Mesothelial cell of epicardium (in vitro differentiated cells): ENCODE measurements at regions not wholly inside any gene's neighbourhood (a gene's known extent, or its start where the extent isn't known, plus 50 kb on each side); places are given as distances from the start of the nearest gene placed in this dataset.

ENCODE experiments used
- DNase-seq, 2 experiments: peaks; one replicate each; pipeline ENCODE4 v3.0.0; 2021; ENCODE audit warnings: low spot score in 2 of 2; ENCODE audit not compliant: unreplicated experiment in 2 of 2
- H3K27ac Mint-ChIP-seq: 2 replicates; pipeline ENCODE4 v1.8.0; 2021; ENCODE audit warnings: mixed read lengths
- H3K27me3 Mint-ChIP-seq: 2 replicates; pipeline ENCODE4 v1.8.0; 2021; ENCODE audit warnings: low read depth, mixed read lengths
- H3K36me3 Mint-ChIP-seq: 2 replicates; pipeline ENCODE4 v1.8.0; 2021; ENCODE audit warnings: mixed read lengths
- H3K4me1 Mint-ChIP-seq: 2 replicates; pipeline ENCODE4 v1.8.0; 2021; ENCODE audit warnings: mixed read lengths
- H3K4me3 Mint-ChIP-seq: 2 replicates; pipeline ENCODE4 v1.8.0; 2021; ENCODE audit warnings: mild to moderate bottlenecking, moderate library complexity, mixed read lengths
- H3K9me3 Mint-ChIP-seq: 2 replicates; pipeline ENCODE4 v1.8.0; 2021; ENCODE audit warnings: mixed read lengths
- TF ChIP-seq, protein P1 (sequence below): fragments of 200-600 bp; sonication (generic); IDR thresholded peaks from one replicate; pipeline ENCODE4 v1.5.0; 2021; ENCODE audit warnings: antibody characterized with exemption; ENCODE audit not compliant: unreplicated experiment

DNA sequence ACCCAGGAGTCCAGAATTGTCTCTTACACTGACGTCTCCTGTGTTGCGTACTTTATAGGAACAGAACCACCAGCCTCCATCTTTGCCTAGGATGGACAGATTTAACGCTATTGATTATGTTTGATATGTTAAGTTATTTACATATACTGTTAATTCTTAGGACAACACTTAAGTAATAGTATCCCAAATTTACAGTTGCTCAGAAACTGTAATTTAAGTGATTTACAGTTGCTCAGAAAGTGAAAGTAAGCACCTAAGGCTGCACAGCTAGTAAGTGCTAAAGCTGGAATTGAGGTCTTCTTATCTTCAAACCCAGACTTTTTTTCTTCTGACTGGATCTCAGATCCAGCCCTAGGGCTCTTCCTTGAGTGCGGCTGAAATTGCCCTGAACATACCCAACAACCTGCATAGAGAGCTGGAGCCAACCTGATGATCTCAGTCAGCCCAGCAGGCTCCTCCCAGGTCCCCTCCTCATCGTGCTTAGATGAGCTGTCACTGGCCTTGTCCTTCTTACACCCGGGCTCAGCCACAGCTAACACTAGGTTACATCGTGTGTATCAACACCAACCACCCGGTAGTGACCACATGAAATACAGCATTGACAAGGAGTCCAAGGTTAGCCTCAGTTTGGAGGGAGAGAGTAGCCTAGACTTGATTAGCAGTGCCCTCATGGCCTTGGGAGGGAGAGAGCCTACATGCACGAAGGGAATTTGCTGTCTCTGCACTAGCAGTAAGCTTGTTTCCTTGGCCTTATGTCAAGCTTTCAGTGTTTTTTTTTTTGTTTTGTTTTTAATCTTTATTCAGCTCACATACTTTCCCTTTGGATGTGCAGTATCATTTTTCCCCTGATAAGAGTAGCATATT lies 111.1 kb upstream of the ARHGAP5 start:
- no peak for DNase-seq
- H3K27ac Mint-ChIP-seq: no peak overlapping the region
- H3K4me1 Mint-ChIP-seq: peaks cover 46% of the 10 kb centered on the region
- H3K36me3 Mint-ChIP-seq: peaks cover 2% of the 10 kb centered on the region
- H3K27me3 Mint-ChIP-seq: no peaks in the 10 kb centered on the region
- H3K4me3 Mint-ChIP-seq: no peak overlapping the region
- TF ChIP-seq, protein P1, sequence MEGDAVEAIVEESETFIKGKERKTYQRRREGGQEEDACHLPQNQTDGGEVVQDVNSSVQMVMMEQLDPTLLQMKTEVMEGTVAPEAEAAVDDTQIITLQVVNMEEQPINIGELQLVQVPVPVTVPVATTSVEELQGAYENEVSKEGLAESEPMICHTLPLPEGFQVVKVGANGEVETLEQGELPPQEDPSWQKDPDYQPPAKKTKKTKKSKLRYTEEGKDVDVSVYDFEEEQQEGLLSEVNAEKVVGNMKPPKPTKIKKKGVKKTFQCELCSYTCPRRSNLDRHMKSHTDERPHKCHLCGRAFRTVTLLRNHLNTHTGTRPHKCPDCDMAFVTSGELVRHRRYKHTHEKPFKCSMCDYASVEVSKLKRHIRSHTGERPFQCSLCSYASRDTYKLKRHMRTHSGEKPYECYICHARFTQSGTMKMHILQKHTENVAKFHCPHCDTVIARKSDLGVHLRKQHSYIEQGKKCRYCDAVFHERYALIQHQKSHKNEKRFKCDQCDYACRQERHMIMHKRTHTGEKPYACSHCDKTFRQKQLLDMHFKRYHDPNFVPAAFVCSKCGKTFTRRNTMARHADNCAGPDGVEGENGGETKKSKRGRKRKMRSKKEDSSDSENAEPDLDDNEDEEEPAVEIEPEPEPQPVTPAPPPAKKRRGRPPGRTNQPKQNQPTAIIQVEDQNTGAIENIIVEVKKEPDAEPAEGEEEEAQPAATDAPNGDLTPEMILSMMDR: no peak
- peaks cover 4% of the 10 kb centered on the region for H3K9me3 Mint-ChIP-seq

GRCh38 chr14:31966896-31967668 lies 110.0 kb upstream of the ARHGAP5 start:
- TF ChIP-seq, protein P1: no peak
- no peak for DNase-seq
- Mint-ChIP-seq H3K4me1 (peaks cover 41% of the 10 kb centered on the region), H3K36me3 (peaks cover 5% of the 10 kb centered on the region), H3K4me3 (no peak overlapping the region), H3K27me3 (no peaks in the 10 kb centered on the region), H3K27ac (no peak overlapping the region), H3K9me3 (peaks cover 11% of the 10 kb centered on the region)

- Mint-ChIP-seq H3K4me1 (peaks cover 38% of the 10 kb centered on the region), H3K27me3 (no peaks in the 10 kb centered on the region)
Observed at GRCh38 chr14:31967669-31967975, 109.5 kb upstream of the ARHGAP5 start.

GRCh38 chr14:31968107-31968810 lies 108.8 kb upstream of the ARHGAP5 start:
- Mint-ChIP-seq H3K4me3 (no peak overlapping the region), H3K9me3 (peaks cover 23% of the 10 kb centered on the region), H3K4me1 (peaks cover 36% of the 10 kb centered on the region), H3K27me3 (no peaks in the 10 kb centered on the region), H3K27ac (peak overlapping the region; percentile 89), H3K36me3 (peaks cover 5% of the 10 kb centered on the region)
- TF ChIP-seq, protein P1: no peak
- DNase-seq: no peak

More at GRCh38 chr14:31967669-31967975, 109.5 kb upstream of the ARHGAP5 start:
- no peak overlapping the region for H3K27ac Mint-ChIP-seq
- no peak overlapping the region for H3K4me3 Mint-ChIP-seq
- DNase-seq: no peak
- H3K36me3 Mint-ChIP-seq: peaks cover 5% of the 10 kb centered on the region
- TF ChIP-seq, protein P1: no peak
- peaks cover 16% of the 10 kb centered on the region for H3K9me3 Mint-ChIP-seq

GRCh38 chr14:31968956-31969698 lies 108.0 kb upstream of the ARHGAP5 start:
- Mint-ChIP-seq H3K36me3 (peaks cover 5% of the 10 kb centered on the region), H3K27ac (peak overlapping the region; percentile 89), H3K9me3 (peaks cover 23% of the 10 kb centered on the region), H3K4me1 (peaks cover 36% of the 10 kb centered on the region), H3K4me3 (no peak overlapping the region), H3K27me3 (no peaks in the 10 kb centered on the region)
- TF ChIP-seq, protein P1: no peak
- no peak for DNase-seq
